GM18511 (cell line): ENCODE measurements at regions not wholly inside any gene's neighbourhood (a gene's known extent, or its start where the extent isn't known, plus 50 kb on each side); places are given as distances from the start of the nearest gene placed in this dataset.
"Not testable (repeated sequence)": the region's sequence is repeated elsewhere in the genome, so short reads cannot be mapped to it uniquely, and the experiment has no call there.

Source experiments
- ATAC-seq: cut with Tn5 transposase; IDR thresholded peaks from one replicate; pipeline ENCODE4 v1.9.1; 2021; ENCODE audit warnings: mild to moderate bottlenecking, moderate library complexity; ENCODE audit not compliant: unreplicated experiment

DNA sequence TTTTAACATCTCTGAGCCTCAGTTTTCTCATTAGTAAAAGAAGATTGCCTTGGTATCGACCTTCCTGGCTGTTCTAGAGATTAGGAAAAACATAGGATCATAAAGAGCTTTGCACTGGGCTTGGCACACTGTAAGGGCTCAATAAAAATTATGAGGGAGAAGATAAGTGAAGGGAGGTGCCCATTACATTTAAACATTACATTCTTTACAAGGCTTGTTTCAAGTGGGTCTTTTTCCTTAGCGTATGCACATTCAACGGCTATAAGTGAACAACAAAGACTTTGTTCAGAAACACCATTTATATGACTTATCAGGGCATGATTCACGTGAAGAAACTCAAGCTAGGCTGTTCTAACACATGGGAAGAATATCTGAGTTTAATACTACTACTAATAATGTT lies 351.9 kb upstream of the NPVF start:
- no peak for ATAC-seq

DNA sequence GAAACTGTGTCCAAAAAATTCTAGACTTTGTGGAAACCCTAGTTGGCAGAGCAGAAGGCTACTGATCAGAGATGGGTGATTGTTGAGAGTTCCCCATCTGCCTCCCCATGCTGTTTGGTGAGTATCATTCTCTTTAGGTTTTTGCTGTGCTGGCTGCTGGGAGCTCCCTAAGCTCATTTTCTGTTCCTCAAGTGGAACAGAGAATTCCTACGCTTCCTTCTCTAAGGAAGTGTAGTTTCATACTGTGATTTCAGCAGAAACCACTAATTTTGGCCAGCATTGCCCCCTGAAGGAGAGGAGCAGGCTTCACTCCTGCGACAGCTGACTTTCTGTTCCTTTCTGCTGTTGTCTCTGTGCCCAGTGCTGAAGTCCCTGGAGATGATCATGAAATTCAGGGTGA lies 355.3 kb upstream of the NPVF start:
- ATAC-seq = no peak

DNA sequence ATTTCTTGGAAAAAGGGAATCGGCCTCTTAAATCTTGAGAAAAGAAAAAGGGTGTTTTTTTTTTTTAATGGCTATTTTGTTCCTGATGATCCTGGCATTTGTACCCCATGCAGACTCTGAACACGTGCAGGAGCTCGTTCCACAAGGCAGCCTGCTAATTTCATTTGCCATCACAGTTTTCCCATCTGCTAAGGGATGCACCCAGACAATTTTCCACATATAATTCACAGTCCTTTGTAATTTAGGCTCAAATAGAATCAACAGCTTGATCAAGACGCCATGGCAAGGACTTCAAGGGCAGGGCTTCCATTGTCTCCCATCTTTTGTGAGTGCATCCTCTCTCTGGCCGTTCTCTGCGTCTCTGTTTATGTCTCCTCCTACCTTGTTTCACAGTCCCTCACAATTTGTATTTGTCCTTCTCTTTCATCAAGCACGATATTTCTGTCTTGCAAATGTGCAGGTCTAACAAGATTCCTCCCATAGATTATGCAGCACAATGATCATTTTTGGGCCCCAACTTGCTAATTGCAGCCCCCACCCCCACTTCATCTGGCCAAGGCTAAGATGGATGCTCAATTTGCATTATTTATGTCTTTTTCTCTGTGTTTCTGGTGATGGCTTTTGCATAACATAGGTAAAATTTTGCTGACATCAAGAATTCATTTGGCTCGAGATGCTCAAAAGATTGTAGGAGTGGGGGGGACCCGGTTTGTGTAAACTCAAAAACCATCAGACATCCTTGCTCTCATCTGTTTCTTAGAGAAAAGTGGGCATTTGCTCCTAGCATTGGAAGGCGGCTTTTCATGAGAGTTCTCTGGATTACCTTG lies 356.0 kb upstream of the NPVF start:
- ATAC-seq = no peak

DNA sequence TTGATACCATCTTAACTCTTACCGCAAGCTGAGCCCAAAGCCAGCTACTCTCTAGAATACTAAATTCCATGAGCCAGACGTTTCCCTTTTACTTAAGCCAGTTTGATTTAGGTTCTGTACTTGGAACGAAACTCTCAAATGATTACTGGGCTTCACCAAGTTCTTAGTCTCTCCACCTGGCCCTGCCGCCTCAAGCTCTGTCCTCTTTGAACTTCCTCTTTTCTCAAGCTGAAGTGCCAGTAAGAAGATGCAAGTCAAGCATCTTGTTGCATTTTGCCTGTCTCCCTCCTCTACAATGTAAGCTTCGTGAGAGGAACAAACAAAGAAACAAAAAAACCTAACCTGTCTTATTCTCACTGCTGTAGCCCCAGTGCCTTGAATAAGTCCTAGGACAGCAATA lies 358.2 kb upstream of the NPVF start:
- no peak for ATAC-seq

DNA sequence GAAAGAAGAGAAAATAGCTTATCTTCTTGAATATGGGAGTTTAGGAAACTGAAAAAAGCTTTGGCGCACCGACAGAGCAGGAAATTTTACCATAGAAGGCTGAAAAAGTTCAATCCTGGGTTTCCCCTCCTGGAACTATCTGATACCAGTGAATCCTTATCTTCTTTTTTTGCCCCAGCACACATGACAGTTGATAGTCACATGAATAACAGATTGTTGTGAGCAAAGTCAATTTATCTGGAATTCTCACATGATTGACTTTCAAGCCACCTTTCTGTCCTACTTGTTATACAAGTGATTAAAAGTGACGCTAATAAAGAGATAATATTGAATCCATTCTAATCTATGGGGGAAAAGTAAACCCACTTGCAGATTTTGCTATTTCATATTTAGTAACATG lies 365.8 kb upstream of the NPVF start:
- no peak for ATAC-seq

DNA sequence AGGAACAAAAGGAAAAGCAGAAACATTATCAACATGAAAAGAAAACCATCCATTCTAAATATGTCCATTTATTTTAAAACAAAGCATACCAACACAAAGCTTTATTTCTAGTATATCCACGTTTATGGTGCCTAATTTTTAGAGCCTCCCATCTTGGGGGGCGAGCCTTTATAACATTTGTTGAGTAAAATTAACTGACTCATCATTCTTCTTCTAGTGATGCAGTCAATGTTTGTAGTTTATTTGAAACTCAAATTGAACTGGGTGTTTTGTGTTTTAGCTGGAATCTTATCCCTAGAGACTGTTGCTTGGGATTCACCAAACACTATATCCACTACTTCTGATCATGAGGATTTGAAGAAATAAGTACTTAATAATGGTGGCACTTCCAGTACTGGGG lies 366.4 kb upstream of the NPVF start:
- ATAC-seq = no peak

DNA sequence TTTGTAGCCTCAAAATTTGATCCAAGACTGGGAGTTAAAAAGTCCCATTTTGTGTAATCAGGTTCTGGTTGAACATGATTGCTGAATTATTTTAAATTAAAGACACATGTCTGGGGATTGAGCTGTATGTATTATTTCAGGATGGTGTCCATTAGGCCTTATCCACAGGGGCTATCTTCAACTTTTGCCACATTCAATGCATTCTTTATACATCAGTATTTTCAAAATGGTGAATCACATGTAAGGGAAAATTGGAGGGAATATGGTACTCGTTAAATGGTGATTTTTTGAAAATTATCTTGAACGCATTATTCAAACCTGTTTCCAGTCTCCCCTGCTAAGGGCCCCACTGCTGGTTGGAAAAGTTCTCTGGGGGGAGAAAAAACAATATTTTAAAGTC lies 367.7 kb upstream of the NPVF start:
- ATAC-seq = no peak

DNA sequence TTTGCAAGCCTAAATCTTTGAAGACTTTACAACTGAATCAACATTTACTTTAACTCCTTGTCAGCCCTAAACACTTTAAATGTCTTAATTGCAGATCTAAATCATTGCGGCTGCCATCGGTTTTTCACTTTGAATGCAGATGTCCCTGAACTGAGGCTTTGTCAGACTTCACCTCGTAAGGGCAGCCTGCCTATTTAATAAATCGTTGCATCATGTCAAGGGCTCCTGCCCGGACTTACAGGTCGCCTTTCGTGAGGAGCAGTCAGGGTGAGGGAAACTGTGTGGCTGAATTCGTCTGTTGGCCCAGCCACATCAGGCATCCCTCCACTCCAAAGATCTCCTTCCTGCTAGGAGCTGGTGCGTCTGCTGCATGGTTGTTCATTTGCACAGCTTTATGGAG lies 368.2 kb upstream of the NPVF start:
- ATAC-seq = no peak

DNA sequence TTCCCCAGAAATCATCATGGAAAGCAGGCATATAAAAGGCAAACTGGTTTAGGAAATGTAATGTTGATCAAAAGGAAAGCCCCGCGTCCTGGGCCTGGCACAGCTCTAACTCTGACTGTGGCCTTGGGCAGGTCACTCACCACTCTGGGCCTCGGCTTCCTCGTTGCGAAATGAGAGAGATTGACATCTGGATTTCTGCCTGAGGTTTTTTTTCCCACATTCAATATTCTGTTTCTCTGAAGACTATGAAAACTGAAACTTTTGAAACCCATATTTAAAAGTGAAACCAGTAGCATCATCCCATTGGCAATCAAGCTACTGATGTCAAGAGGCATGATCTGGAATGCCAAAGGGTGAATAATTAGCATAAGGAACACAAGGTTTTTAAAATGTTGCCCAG lies 369.7 kb upstream of the NPVF start:
- no peak for ATAC-seq

DNA sequence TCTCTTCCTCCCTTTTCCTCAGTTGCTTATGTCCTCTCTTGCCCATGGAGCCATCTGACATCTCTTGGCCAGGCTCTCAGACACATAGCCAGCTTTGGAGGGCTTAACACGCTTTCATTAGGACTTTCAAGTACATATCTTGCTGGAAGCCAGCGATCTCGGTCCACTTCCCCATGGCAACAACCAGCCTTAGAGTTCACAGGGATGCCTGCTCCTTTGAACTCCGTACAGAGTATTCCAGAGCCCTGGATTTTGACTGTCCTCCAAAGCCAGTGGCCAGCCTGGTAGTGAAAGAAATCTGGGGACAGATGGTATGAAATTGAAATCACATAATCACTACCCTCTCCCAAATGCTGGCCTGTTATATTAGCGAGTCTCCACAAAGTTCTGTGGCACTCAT lies 370.5 kb upstream of the NPVF start:
- ATAC-seq = no peak

DNA sequence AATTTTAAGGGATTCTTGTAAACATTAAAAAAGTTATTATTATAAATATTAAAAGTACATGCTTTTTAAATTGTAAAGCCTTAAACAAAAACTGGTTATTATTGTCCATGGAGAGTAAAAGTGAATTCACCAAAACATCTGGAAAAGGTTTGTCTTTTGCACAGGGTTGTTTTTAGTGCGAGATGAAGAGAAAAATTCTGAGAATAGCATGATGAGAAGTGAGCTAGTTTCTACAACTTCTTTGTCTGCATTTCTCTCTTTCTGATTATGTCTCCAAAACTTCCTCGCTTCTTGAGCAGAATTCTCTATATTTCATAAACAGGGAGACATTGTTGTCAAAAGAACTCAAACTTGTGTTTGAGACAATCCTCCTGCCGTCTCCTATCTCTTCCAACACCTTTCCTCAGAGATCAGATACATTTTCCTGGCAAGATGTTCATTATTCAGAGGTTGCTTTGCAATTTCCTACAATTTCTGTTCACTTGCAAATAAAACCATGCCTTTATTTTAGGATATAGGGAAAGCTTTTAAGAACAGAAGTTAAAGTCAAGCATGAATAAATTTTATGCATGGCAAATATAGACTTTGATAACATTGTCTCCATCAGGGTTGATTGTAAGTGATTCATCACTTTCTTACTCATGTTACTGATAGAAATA lies 372.1 kb upstream of the NPVF start:
- ATAC-seq = no peak

DNA sequence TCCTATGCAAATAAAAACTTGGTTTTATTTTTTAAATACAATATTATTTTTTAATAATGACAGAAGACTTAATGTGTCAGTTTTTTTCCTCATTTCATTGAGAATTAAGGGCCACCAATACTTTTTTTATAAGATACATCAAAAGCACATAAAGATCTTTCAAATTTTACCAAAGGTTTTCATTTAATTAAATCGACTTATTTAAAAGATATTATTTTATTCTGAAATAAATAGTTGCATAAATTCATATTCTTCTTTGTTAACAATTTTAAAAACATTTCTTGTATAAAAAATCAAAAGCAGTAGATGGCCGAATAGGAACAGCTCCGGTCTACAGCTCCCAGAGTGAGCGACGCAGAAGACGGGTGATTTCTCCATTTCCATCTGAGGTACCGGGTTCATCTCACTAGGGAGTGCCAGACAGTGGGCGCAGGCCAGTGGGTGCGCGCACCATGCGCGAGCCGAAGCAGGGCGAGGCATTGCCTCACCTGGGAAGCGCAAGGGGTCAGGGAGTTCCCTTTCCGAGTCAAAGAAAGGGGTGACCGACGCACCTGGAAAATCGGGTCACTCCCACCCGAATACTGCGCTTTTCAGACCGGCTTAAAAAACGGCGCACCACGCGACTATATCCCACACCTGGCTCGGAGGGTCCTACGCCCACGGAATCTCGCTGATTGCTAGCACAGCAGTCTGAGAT lies 374.6 kb upstream of the NPVF start:
- not testable (repeated sequence) for ATAC-seq

DNA sequence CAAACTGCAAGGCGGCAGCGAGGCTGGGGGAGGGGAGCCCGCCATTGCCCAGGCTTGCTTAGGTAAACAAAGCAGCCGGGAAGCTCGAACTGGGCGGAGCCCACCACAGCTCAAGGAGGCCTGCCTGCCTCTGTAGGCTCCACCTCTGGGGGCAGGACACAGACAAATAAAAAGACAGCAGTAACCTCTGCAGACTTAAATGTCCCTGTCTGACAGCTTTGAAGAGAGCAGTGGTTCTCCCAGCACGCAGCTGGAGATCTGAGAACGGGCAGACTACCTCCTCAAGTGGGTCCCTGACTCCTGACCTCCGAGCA lies 375.1 kb upstream of the NPVF start:
- ATAC-seq = not testable (repeated sequence)

DNA sequence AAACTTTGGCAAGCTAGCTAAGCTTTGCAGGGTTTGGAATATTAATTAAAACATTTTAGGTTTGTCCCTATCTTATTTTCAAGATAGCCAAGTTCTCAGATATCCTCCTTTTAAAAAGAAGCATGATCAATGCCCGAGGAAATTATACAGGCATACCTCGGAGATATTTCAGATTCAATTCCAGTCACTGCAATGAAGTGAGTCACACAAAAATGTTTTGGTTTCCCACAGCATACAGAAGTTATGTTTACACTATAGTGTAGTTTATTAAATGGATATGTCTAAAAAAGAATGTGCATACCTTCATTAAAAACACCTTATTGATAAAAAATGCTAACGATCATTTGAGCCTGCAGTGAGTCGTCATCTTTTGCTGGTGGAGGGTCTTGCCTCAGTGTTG lies 382.9 kb upstream of the NPVF start:
- no peak for ATAC-seq

DNA sequence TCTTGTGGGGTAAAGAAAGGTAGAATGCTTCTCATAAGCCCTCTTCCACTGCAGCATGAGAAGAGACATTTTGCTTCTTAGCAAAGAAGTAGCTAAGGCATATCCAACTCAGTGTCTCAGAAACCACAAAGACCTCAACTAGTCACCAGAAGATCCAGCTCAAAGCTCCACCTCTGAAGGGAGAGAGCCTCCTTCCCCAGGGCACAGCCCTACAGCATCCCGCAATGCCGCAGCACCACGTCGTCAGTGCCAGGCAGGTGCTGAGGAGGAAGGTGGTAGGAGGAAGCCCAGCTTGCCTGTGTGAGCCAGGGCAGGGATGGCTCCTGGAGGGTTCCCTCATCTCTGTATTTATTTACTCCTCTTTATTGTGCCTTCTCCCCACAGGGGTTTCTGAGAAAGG lies 385.6 kb upstream of the NPVF start:
- no peak for ATAC-seq

DNA sequence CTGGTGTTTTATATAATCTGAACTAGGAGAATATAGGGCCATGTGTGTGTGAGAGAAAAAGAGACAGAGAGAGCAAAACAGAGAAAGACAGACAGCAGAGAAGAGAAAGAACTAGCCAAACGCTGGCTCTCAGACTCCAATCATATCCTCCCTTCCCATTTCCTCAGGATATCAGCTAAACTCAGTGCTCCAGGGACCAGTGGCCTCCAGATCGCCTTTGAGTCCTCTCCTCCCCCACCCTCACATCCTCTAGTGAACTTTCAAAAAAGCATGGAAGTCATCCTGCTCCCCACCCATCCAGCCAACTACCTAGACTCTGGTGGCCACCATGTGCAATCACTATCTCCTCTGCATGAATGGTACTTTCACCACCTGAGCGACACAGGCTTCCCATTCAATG lies 386.1 kb upstream of the NPVF start:
- no peak for ATAC-seq

DNA sequence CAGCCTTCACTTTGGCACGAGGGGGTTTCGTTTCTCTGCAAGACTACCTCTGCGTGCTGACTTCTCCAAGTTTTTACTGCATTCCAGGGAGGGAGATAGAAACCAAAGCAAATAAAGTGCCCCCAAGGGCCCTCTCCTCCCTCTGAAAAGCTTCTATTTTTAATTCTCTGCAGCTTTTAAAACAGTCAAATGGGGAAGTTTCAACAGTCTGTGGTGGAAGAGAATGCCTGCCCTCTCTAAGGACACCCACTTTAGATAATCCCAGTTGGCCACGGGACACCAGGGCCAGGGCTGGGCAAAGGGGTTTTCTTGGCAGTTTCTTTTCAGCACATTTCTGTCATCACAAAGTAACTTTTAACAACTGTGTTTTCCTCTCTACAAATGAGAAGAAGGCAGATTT lies 386.7 kb upstream of the NPVF start:
- ATAC-seq = no peak

DNA sequence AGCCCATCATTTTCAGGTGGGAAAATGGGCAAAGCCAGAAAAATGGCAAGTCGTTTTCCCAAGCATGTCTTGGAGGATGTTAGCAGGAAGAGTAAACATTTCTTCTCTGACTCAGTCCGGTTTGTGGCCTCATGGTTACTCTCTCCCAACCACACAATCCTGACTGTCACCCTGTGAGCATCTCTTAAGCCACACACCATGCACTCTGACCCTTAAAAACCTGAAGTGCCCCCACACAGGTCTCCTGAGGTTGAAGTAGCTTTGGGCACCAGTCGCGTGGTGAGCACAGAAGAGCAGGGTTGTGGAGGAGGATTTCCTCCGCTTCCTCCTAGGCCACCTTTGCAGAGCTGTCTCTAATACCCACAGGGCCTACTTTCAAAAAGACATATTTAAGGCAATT lies 387.3 kb upstream of the NPVF start:
- no peak for ATAC-seq

DNA sequence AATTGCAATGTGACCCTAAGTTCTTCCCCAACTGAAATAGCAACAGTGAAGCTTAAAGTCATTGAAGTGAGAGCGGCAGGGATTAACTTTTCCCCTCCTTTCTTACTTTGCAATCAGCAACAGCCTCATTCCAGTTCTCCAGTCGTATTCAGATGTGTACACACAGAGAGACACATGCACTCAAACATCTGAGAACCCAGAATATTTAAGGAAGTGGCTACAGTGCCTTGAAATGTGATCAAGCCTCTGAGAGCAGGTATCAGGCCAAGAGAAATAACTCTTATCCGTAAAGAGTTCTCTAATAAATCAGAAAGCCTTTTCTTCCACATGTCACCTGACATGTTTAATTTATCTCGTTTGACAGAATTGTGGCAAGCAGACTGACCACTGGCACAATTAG lies 388.9 kb upstream of the NPVF start:
- ATAC-seq = no peak

DNA sequence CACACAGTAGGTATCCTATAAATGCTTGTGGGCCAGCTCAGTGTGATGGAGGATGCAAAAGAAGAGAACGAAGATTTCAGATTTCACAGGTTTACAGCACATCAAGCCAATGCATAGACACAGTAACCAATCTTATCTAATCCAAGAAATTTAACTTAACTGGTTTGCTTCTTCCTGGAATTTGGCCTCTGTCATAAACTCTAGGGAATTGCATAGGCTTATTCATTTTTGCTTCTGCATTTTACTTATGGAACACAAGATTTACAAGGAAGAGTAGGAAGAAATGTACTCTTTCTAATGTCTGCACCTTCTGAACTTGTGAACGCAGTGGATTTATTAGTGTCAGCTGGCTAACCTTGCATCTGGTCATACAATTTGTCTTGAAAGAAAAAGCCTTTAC lies 389.4 kb upstream of the NPVF start:
- ATAC-seq = no peak

DNA sequence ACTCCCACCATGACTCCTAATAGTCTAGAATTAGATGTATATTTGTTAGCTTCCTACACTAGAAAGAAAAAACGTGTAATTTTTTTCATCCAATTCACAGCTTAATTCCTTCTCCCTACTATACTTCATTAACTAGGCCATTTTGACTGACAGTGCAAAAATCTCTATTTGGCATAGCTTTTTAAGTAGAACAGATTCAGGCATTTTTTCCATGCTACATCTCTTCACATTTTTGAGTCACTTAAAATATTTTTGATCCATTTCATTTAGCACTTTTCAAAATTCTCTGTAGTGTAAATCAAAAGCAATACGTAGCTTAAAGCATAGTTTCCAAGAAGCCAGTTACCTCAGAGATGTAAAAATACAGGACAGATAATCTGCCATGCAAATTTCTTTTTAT lies 391.1 kb upstream of the NPVF start:
- ATAC-seq = no peak
